PC-9 (cell line): ENCODE measurements at regions not wholly inside any gene's neighbourhood (a gene's known extent, or its start where the extent isn't known, plus 50 kb on each side); places are given as distances from the start of the nearest gene placed in this dataset.

Source experiments
- EZH2 ChIP-seq: fragments of 200-600 bp; sonication (generic); IDR thresholded peaks from 2 replicates; pipeline ENCODE4 v1.8.0; 2017; ENCODE audit warnings: antibody characterized with exemption, low read depth
- TF ChIP-seq, protein P1 (sequence below): fragments of 200-600 bp; sonication (generic); conservative IDR thresholded peaks from 2 replicates; pipeline ENCODE4 v1.6.1; 2017; ENCODE audit warnings: mixed run types, antibody characterized with exemption, mild to moderate bottlenecking, moderate library complexity

DNA sequence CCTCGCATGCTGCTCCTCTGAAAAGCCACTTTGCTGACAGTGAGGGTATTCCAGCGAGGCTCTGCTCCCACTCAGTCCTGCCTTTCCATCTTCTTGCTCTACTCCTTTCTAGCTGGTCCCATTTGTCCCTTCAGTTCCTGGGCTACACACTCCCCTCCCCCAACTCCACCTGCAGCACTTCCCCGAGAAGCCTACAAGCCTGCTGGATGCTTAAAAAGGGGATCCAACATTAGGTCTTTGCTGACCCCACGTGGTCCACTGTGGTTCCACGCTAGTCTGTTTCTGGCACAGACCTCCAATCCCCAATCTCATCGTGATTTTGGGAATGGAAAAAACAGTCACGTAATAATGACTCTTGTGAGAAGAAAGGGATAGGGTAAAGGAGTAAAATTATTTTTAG is 121.6 kb upstream of the SNX19 start:
- no peak for TF ChIP-seq EZH2
- TF ChIP-seq, protein P1, sequence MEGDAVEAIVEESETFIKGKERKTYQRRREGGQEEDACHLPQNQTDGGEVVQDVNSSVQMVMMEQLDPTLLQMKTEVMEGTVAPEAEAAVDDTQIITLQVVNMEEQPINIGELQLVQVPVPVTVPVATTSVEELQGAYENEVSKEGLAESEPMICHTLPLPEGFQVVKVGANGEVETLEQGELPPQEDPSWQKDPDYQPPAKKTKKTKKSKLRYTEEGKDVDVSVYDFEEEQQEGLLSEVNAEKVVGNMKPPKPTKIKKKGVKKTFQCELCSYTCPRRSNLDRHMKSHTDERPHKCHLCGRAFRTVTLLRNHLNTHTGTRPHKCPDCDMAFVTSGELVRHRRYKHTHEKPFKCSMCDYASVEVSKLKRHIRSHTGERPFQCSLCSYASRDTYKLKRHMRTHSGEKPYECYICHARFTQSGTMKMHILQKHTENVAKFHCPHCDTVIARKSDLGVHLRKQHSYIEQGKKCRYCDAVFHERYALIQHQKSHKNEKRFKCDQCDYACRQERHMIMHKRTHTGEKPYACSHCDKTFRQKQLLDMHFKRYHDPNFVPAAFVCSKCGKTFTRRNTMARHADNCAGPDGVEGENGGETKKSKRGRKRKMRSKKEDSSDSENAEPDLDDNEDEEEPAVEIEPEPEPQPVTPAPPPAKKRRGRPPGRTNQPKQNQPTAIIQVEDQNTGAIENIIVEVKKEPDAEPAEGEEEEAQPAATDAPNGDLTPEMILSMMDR: no peak
